Prostate gland (tissue), 1 donor: ENCODE measurements at regions not wholly inside any gene's neighbourhood (a gene's known extent, or its start where the extent isn't known, plus 50 kb on each side); places are given as distances from the start of the nearest gene placed in this dataset.

ENCODE experiments used
- POLR2A ChIP-seq: fragments of 450-650 bp; IDR thresholded peaks from one replicate; pipeline ENCODE4 v1.6.1; 2016; ENCODE audit warnings: antibody characterized with exemption, mild to moderate bottlenecking
- POLR2AphosphoS5 ChIP-seq: sonication (generic); formaldehyde crosslinking; IDR thresholded peaks from one replicate; pipeline ENCODE4 v1.6.1; 2017; ENCODE audit warnings: antibody characterized with exemption

DNA sequence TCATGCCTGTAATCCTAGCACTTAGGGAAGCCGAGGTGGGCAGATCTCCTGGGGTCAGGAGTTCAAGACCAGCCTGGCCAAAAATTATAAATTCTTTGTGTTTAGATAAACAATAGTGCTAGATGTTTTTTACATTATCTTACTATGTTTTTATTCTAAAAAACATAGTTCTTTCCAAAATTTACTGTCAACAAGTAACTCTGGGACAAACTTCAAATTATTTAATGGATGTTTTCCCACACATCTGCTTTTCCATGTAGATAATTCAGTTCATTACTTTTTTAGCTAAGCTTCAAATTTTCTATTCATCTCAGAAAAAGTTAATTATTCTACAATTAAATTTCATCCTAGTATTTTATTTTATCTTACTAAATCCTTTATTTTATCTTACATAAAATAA, 596.2 kb upstream of the LRRC4C start:
- TF ChIP-seq POLR2AphosphoS5 (no peak), POLR2A (no peak)
